NCI-H774 (cell line): ENCODE measurements at regions not wholly inside any gene's neighbourhood (a gene's known extent, or its start where the extent isn't known, plus 50 kb on each side); places are given as distances from the start of the nearest gene placed in this dataset.

Experiments
- DNase-seq: peaks from one replicate; lab custom pipeline; 2025; lab: John Stamatoyannopoulos, UW

DNA sequence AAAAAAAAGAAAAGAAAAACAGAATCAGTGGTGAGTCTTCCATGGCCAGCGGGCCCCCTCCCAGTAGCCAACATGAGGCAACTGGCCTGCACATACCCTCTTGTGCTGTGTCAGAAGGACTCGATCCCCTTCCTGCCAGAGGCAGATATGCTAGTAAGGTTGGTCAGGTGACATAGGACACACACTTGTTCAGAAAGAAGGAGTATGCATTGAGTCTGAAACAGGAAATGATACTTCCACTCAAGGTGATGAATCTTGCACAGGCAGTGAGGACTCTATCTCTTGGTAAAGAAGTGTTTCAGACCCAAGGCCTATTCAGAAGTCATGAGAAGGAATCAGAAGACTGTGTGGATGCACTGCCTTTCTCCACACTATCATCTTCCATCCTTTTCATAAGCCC is 269.7 kb upstream of the FAR2 start:
- DNase-seq, result no peak

DNA sequence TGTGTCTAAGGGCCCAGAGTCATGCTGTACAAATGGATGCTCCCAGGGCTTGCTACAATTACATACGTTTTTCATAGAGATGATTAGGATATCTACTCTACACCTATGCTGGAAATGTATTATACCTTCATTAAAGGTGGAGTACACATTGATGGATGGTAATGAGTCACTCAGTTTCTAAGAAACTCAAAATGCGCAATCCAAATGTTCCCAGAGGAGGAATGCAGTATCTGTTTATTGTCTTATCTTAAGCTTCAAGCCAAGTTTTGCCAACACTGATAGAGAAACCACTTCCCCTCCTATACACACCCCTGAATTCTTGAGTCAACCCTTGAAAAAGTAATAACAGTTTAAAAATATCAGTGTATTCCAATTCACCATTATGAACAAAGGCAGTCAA is 266.6 kb upstream of the FAR2 start:
- no peak for DNase-seq

GRCh38 chr12:28883406-28883997 is 265.6 kb upstream of the FAR2 start:
- no peak for DNase-seq

DNA sequence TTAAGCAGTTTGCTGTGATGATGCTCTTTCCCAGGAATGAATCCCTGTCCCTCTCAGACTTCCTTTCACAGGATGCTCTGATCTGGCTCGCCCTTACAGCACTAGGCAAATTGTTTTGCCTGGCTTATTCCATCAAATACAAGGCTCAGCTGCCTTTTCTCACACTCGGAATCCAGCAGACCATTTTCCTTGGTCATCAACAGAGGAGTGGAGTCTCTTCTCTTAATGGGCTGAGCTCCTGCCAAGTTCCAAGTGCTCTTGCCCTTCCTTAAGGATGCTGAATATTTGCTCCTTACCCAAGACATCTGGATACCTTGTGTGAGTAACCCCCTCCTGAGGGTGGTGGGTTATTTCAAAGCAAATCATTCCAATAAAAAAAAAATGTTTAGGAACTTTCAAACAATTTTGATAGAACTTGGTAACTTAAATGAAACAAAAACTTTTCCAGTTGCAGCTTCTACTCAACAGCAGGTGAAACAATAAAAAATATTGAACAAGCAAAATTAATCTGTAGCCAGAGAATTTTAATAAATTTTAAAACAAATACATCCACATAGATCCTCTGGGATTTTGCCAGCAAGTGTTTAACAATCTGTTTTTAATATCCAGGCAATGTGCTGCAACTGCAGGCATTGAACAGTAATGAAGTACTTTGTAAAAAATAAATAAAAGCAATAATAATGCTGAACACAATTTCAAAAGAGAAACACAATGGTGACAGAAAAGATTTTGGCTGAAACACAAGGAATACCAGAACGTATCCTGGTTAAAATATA is 264.0 kb upstream of the FAR2 start:
- no peak for DNase-seq

- no peak for DNase-seq
Observed at GRCh38 chr12:28885928-28886327, 263.1 kb upstream of the FAR2 start.

- no peak for DNase-seq
Observed at GRCh38 chr12:28887461-28887990, 261.6 kb upstream of the FAR2 start.

DNA sequence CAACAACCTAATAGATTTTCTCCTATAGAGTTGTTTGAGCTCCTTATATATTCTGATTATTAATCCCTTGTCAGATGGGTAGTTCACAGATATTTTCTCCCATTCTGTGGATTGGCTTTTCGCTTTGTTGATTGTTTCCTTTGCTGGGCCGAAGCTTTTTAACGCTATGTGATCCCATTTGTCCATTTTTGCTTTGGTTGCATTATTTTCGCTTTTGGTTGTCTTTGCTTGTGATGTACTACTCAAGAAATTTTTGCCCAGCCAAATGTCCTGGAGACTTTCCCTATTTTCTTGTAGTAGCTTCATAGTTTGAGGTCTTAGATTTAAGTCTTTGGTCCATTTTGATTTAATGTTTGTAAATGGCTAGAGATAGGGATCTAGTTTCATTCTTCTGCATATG is 258.4 kb upstream of the FAR2 start:
- no peak for DNase-seq

DNA sequence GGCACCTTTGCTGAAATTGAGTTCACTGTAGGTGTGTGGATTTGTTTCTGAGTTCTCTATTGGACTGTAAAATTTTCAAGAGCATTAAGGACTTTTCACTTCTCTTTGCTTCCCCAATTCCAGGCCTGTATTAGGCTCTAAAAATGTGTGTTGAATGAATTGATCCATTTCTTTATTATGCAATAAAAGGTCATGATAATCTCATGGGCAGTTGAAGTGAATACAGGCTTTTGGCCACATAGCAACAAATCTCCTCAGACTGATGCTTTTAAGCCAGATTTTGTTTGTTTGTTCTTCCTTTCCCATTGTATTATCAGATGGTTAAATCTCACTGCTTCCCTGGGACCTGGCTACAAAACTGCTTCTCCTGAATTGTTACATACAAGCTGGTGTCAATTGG is 258.0 kb upstream of the FAR2 start:
- no peak for DNase-seq

DNA sequence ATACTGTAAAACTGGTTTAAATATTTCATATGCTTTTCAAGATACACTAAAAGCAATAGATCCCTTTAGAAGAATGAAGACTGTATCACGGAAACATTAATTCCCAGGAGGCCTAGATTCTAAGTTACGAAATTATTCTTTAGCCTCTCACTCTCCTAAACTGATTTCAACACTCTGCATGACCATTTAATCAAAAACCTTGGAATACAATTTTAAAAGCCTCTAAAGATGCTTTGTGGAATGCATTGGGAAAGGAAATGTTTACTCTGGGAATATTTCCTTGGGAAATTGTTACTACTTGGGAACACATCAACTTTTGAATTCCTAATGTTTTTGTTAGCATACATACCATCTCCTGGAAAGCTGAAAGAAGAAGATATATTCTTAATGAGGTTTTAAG is 255.7 kb upstream of the FAR2 start:
- DNase-seq, result no peak

DNA sequence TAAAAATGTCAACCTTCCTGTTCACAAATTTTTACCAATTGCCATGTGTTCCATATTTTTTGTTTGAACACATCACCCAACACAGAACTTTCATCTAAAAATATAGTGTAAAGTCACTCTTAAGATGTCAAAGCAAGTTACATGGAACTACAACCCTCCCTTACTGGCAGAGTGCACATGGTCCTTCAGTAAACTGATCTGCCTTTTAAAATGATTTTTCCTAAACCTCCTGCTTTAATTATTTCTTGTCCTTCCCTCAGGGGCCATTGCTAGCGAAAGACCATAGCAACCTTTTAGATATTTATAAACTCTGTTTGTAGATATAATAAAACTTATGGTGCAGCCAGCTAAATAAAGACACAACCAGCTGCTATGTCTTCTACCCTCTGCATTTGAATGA is 255.2 kb upstream of the FAR2 start:
- DNase-seq, result no peak

GRCh38 chr12:28896421-28896820 is 252.7 kb upstream of the FAR2 start:
- no peak for DNase-seq

DNA sequence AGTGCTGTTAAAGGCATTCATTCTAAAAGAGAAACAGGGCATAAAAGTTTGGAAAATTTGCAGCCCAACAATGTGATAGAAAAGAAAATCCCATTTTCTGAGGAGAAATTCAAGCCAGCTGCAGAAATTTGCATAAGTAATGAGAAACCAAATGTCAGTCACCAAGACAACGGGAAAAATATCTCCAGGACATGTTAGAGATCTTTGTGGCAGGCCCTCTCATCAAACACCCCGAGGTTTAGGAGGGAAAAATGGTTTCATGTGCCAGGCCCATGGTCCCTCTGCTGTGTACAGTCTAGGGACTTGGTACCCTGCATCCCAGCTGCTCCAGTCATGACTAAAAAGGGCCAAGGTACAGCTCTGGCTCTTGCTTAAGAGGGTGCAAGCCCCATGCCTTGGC is 251.0 kb upstream of the FAR2 start:
- no peak for DNase-seq

DNA sequence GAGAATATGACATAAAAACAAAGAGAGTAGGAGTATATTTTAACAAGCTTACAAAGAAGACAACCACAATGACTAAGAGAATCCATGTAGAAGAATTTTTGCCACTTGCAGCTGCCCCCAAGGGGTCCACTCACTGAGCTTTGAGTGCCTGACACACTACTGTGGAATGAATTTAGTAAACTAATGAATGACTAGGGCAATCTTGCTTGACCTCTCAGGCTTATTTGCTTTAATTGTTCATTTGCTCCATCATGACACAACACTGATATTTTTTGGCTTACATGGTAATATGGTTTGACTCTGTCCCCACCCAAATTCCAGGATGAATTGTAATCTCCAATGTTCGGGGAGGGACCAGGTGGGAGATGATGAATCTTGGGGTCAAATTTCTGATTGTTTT is 249.1 kb upstream of the FAR2 start:
- no peak for DNase-seq

GRCh38 chr12:28905220-28905955 is 243.7 kb upstream of the FAR2 start:
- DNase-seq, result no peak

DNA sequence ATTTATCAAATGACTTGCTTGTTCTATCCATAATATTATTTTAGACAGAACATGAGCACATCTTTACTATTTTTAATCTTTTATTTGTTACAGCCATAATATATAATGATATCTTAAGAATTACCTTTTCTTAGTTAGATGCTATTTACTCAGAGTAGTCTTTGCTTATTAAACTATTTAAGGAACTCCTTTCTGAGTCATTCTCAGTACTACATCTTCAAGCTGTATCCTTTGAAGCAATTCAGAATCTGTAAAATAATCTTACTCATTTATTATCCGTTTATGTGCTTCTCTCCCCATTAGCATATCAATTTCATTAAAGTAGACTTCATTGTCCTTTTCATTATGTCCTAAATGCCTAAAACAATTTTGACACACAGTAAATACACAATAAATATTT is 240.4 kb upstream of the FAR2 start:
- DNase-seq, result no peak

- DNase-seq, result no peak
Observed at GRCh38 chr12:28909291-28909690, 239.8 kb upstream of the FAR2 start.

DNA sequence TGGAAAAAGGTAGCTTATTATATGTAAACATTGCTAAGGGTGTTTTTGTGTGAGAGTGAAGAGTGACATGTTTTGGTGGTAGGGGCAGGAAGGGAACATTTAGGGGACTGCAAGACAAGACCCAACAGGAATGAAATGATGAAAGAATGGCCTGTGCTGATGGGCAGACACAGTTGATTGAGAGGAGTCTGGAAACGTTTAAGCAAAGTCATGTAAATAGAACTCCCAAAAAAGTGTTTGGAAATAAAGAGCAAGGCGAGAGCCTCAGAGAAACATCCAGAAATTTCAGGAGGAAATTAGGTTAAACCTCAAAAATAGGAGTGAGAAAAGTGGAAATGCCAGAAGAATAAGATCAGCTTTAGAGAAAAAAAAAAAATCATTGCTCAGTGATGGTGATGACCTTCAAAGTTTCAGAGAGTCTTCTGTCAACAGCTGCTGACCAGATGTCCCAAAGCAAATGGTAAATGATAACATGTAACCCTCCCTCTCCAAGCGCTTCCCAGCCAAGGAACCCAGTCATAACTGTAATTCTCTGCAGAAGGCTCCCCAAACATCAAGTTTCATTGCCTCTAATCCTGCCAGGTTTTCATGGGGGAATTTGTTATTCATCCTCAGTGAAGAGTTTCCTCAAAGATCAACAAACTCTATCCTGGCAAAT is 223.2 kb upstream of the FAR2 start:
- DNase-seq, result no peak

DNA sequence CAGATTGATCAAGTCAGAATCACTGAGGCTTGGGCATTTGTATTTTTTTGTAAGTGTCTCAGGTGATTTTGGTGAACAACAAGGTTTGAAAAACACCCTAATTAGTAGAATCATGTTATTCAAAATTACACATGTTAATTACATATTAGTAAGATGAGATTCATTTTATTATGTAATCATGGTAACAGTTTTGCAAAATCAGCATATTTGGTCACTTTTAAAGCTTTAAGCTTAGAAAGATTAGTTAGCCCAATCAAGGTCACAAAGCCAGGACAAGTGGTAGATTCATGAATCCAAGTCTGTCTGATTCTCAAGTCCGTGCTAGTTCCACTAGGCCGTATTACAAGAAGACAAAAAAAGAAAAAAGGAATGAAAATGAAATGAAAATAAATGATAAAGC is 218.4 kb upstream of the FAR2 start:
- DNase-seq, result no peak

GRCh38 chr12:28933176-28933575 is 215.9 kb upstream of the FAR2 start:
- DNase-seq, result no peak

DNA sequence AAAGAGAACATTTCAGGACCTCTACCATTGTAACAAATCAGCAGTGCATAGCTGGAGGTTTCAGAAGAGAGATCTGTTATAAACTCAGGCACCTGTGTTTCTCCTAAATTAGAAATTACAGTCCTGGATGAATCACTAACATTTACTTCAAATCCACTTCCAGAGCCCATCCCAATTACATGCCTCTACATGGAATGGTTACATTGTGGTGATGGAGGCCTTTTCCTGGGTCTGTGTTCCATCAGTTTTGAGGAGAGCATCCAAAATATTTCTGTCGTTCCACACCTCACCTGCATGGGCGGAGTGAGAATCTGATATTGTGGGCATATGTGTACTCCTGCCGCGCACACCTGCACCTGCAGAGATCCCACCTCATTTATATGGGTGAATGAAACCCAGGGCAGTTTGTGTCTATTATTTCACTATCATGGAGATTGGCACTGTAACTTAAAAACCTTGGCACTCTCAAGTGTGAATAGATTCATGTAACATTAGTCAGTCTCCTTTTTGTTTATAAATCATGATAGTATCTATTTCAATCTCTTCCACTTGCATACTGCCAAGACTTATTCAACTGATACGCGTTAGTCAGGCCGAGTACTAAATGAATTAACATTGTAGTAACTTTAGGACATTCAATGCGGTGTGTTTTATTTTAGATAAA is 215.1 kb upstream of the FAR2 start:
- no peak for DNase-seq

GRCh38 chr12:28936221-28936620 is 212.9 kb upstream of the FAR2 start:
- no peak for DNase-seq

GRCh38 chr12:28936711-28937110 is 212.4 kb upstream of the FAR2 start:
- no peak for DNase-seq
